Esophagus muscularis mucosa (tissue), 4 donors: ENCODE measurements at regions not wholly inside any gene's neighbourhood (a gene's known extent, or its start where the extent isn't known, plus 50 kb on each side); places are given as distances from the start of the nearest gene placed in this dataset.

Source experiments
- CTCF ChIP-seq, 3 experiments: fragments of 200-600 bp in 2 of 3; fragments of 450-650 bp in 1 of 3; sonication (generic) in 2 of 3; IDR thresholded peaks; one replicate each; pipeline ENCODE4 v1.5.1; 2017 to 2019; ENCODE audit warnings: antibody characterized with exemption in 3 of 3, mild to moderate bottlenecking in 2 of 3, moderate library complexity in 1 of 3
- EP300 ChIP-seq: sonication (generic); formaldehyde crosslinking; IDR thresholded peaks from one replicate; pipeline ENCODE4 v1.6.1; 2017; ENCODE audit warnings: antibody characterized with exemption
- POLR2A ChIP-seq: fragments of 450-650 bp; IDR thresholded peaks from one replicate; pipeline ENCODE4 v1.6.1; 2017; ENCODE audit warnings: antibody characterized with exemption, moderate library complexity, mild to moderate bottlenecking, low read depth
- POLR2AphosphoS5 ChIP-seq, 2 donors: sonication (generic); formaldehyde crosslinking; IDR thresholded peaks; one replicate each; pipeline ENCODE4 v1.6.1; 2017; ENCODE audit warnings: antibody characterized with exemption in 2 of 2

GRCh38 chr18:72233106-72233505 lies 311.0 kb downstream of the CBLN2 start:
- TF ChIP-seq CTCF (IDR thresholded peaks at IDR 0.05) (no peak), POLR2AphosphoS5 (IDR thresholded peaks at IDR 0.05) (no peak), POLR2A (no peak), EP300 (no peak)
